A549 (cell line): ENCODE measurements at regions not wholly inside any gene's neighbourhood (a gene's known extent, or its start where the extent isn't known, plus 50 kb on each side); places are given as distances from the start of the nearest gene placed in this dataset.

ENCODE experiments used
- ATAC-seq, 2 experiments: fragments of 200-7000 bp in 1 of 2; fragments of >200 bp in 1 of 2; cut with Nextera tagmentation in 1 of 2; cut with Tn5 transposase in 1 of 2; 3 replicates each; pipeline versions ENCODE4 v1.8.0 to v1.9.1; 2018 to 2020; ENCODE audit warnings: mild to moderate bottlenecking in 1 of 2, moderate library complexity in 1 of 2
- CTCF ChIA-PET: fragments of 300-600 bp; sonication (Branson Sonifier 250); formaldehyde crosslinking; extraction: SDS; loops from one replicate; lab custom pipeline; 2021; ENCODE audit warnings: antibody characterized with exemption, inconsistent platforms; lab: Yijun Ruan, JAX
- POLR2A ChIA-PET: fragments of 350-600 bp; formaldehyde crosslinking; extraction: SDS; loops from one replicate; lab custom pipeline; 2021; ENCODE audit warnings: antibody characterized with exemption, inconsistent platforms; lab: Yijun Ruan, JAX
- DNase-seq, 2 experiments: peaks; one replicate each; pipeline versions ENCODE4 v3.0.0 to v3.0.0-alpha.2; 2011 to 2016; ENCODE audit warnings: low read depth in 1 of 2, low spot score in 1 of 2
- FAIRE-seq: peaks from 2 replicates; lab custom pipeline; 2011; peaks lifted over from hg19 to GRCh38; lab: Jason Lieb, UNC
- H3K27ac ChIP-seq, 2 experiments: fragments of >200 bp; sonication (Bioruptor Twin); formaldehyde crosslinking; 3 replicates each; pipeline ENCODE4 v1.5.1; 2016 to 2017
- H3K4me1 ChIP-seq: fragments of >200 bp; sonication (Bioruptor Twin); formaldehyde crosslinking; 3 replicates; pipeline ENCODE4 v1.6.1; 2016
- H3K4me2 ChIP-seq: fragments of >200 bp; sonication (Bioruptor Twin); formaldehyde crosslinking; 3 replicates; pipeline ENCODE4 v1.6.1; 2016
- H3K4me3 ChIP-seq: fragments of >200 bp; sonication (Bioruptor Twin); formaldehyde crosslinking; 3 replicates; pipeline ENCODE4 v1.5.1; 2016
- H3K9me3 ChIP-seq: fragments of >200 bp; sonication (Bioruptor Twin); formaldehyde crosslinking; 3 replicates; pipeline ENCODE4 v1.6.1; 2016
- BHLHE40 ChIP-seq: IDR thresholded peaks from 2 replicates; pipeline ENCODE4 v1.6.1; 2012; ENCODE audit warnings: low read depth, low read length, inconsistent platforms
- EHF ChIP-seq: fragments of 250-450 bp; sonication (Bioruptor Pico); IDR thresholded peaks from 2 replicates; pipeline ENCODE4 v1.5.0; 2020; ENCODE audit warnings: mild to moderate bottlenecking
- EP300 ChIP-seq, 2 experiments: fragments of >200 bp; sonication (Bioruptor Twin); formaldehyde crosslinking; IDR thresholded peaks; 2 replicates in 1 of 2; 3 replicates in 1 of 2; pipeline ENCODE4 v1.6.1; 2016 to 2017
- ESRRA ChIP-seq: fragments of 150-350 bp; IDR thresholded peaks from 2 replicates; pipeline ENCODE4 v1.6.1; 2014; ENCODE audit warnings: mild to moderate bottlenecking, low read length, borderline replicate concordance
- FOSB ChIP-seq: fragments of 250-450 bp; sonication (Bioruptor Pico); IDR thresholded peaks from 2 replicates; pipeline ENCODE4 v1.5.0; 2020; ENCODE audit warnings: mild to moderate bottlenecking, moderate library complexity
- FOXS1 ChIP-seq: fragments of 250-450 bp; sonication (Bioruptor Pico); IDR thresholded peaks from 2 replicates; pipeline ENCODE4 v1.5.0; 2020; ENCODE audit warnings: mild to moderate bottlenecking, moderate library complexity
- HOXB5 ChIP-seq: fragments of 250-450 bp; sonication (Bioruptor Pico); IDR thresholded peaks from 2 replicates; pipeline ENCODE4 v1.5.0; 2020; ENCODE audit warnings: mild to moderate bottlenecking, moderate library complexity
- JUN ChIP-seq, 2 experiments: fragments of >200 bp; sonication (Bioruptor Twin); formaldehyde crosslinking; IDR thresholded peaks; 2 replicates in 1 of 2; 3 replicates in 1 of 2; pipeline ENCODE4 v1.6.1; 2016 to 2017
- KDM5A ChIP-seq: fragments of 200-600 bp; sonication (generic); IDR thresholded peaks from 2 replicates; pipeline ENCODE4 v1.6.1; 2016; ENCODE audit warnings: antibody characterized with exemption, mild to moderate bottlenecking
- MAZ ChIP-seq: fragments of 150-350 bp; IDR thresholded peaks from 2 replicates; pipeline ENCODE4 v1.6.1; 2014; ENCODE audit warnings: antibody characterized with exemption, low read depth, low read length, borderline replicate concordance
- MYC ChIP-seq: IDR thresholded peaks from 2 replicates; pipeline ENCODE4 v1.6.1; 2012; ENCODE audit warnings: mild to moderate bottlenecking, inconsistent platforms, low read length, improper control_type of control experiment, borderline replicate concordance
- NPAS2 ChIP-seq: fragments of 250-450 bp; sonication (Bioruptor Pico); IDR thresholded peaks from 2 replicates; pipeline ENCODE4 v1.8.0; 2022; ENCODE audit warnings: mild to moderate bottlenecking, moderate library complexity, borderline replicate concordance
- NR3C1 ChIP-seq: fragments of >200 bp; sonication (Bioruptor Twin); formaldehyde crosslinking; IDR thresholded peaks from 3 replicates; pipeline ENCODE4 v1.6.1; 2017
- RAD21 ChIP-seq, 2 experiments: fragments of >200 bp in 1 of 2; sonication (Bioruptor Twin) in 1 of 2; formaldehyde crosslinking in 1 of 2; IDR thresholded peaks in 1 of 2; conservative IDR thresholded peaks in 1 of 2; 2 replicates in 1 of 2; 3 replicates in 1 of 2; pipeline ENCODE4 v1.6.1; 2012 to 2018; ENCODE audit warnings: inconsistent platforms in 1 of 2
- RARB ChIP-seq: fragments of 250-450 bp; sonication (Bioruptor Pico); IDR thresholded peaks from 2 replicates; pipeline ENCODE4 v1.8.0; 2021; ENCODE audit warnings: mild to moderate bottlenecking, moderate library complexity
- SREBF2 ChIP-seq: fragments of 450-650 bp; IDR thresholded peaks from 2 replicates; pipeline ENCODE4 v1.6.1; 2014; ENCODE audit warnings: mild to moderate bottlenecking, moderate library complexity
- ZC3H11A ChIP-seq: fragments of 450-650 bp; IDR thresholded peaks from 2 replicates; pipeline ENCODE4 v1.6.1; 2014; ENCODE audit warnings: antibody characterized with exemption, mild to moderate bottlenecking
- ZNF302 ChIP-seq: fragments of 250-450 bp; sonication (Bioruptor Pico); IDR thresholded peaks from 2 replicates; pipeline ENCODE4 v1.9.0; 2021; ENCODE audit warnings: inconsistent platforms, mild to moderate bottlenecking, moderate library complexity
- ZSCAN20 ChIP-seq: fragments of 250-450 bp; sonication (Bioruptor Pico); IDR thresholded peaks from 2 replicates; pipeline ENCODE4 v1.8.0; 2022; ENCODE audit warnings: mild to moderate bottlenecking, moderate library complexity
- WGBS: methylation state at CpG from one replicate; pipeline ENCODE4 v1.1.6; 2017; ENCODE audit errors: missing lambda C conversion rate; 5-methylcytosine and 5-hydroxymethylcytosine counted together
- TF ChIP-seq, protein P1 (sequence below): fragments of >200 bp; sonication (Bioruptor Twin); formaldehyde crosslinking; IDR thresholded peaks from 3 replicates; pipeline ENCODE4 v1.5.1; 2016
- TF ChIP-seq, protein P2 (sequence below): fragments of 200-600 bp; sonication (generic); IDR thresholded peaks from 2 replicates; pipeline ENCODE4 v1.6.1; 2016; ENCODE audit warnings: antibody characterized with exemption, mild to moderate bottlenecking, moderate library complexity
- TF ChIP-seq, protein P3 (sequence below): fragments of >200 bp; sonication (Bioruptor Twin); formaldehyde crosslinking; IDR thresholded peaks from 3 replicates; pipeline ENCODE4 v1.6.1; 2016
- TF ChIP-seq, protein P4 (sequence below): fragments of 250-450 bp; sonication (Bioruptor Pico); IDR thresholded peaks from 2 replicates; pipeline ENCODE4 v1.5.0; 2020; ENCODE audit warnings: low read depth, mild to moderate bottlenecking, moderate library complexity

DNA sequence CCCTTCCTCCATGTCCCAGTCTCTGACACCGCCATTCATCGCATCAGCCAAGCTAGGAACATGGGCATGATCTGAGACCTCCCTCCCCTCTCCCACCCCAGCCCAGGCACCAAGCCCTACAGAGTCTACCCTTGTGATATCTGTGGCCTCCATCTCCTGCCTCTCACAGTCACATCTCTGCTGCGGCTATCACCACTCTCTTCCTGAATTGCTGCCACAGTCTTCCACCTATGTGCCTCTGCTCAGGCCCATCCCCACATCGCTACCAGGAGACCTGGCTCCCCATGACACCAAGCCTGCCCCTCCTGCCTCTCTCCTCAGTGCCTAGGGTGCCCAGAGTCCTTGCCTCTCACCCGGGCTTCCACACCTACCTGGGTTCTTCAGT is 82.7 kb upstream of the BCAR3 start:
- Histone ChIP-seq H3K9me3 (no peaks in the 10 kb centered on the region), H3K4me3 (no peak overlapping the region), H3K4me2 (no peak overlapping the region), H3K27ac (peak overlapping the region in 1 of 2 experiments; percentile 35; a peak in 2 of 6 replicates), H3K4me1 (peaks cover under 1% of the 10 kb centered on the region; the same call in 2 of the 3 replicates)
- 91% methylated on average over 5 of the region's 5 CpGs for WGBS
- ChIA-PET CTCF (interaction anchor here (0.5 to 1.3 kb wide), 2 partner anchors 9 to 24 kb away, joined by 3 read pairs; no protein-coding TSS in a partner anchor), POLR2A (no interaction called here)
- no peak for FAIRE-seq
- no peak for DNase-seq
- TF ChIP-seq, protein P1, sequence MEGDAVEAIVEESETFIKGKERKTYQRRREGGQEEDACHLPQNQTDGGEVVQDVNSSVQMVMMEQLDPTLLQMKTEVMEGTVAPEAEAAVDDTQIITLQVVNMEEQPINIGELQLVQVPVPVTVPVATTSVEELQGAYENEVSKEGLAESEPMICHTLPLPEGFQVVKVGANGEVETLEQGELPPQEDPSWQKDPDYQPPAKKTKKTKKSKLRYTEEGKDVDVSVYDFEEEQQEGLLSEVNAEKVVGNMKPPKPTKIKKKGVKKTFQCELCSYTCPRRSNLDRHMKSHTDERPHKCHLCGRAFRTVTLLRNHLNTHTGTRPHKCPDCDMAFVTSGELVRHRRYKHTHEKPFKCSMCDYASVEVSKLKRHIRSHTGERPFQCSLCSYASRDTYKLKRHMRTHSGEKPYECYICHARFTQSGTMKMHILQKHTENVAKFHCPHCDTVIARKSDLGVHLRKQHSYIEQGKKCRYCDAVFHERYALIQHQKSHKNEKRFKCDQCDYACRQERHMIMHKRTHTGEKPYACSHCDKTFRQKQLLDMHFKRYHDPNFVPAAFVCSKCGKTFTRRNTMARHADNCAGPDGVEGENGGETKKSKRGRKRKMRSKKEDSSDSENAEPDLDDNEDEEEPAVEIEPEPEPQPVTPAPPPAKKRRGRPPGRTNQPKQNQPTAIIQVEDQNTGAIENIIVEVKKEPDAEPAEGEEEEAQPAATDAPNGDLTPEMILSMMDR: no peak
- TF ChIP-seq JUN (IDR thresholded peaks at IDR 0.05): no peak
- no peak for TF ChIP-seq RARB (CRISPR knock-in tag)
- no peak for TF ChIP-seq EP300 (IDR thresholded peaks at IDR 0.05)
- TF ChIP-seq FOSB (CRISPR knock-in tag): no peak
- no peak for TF ChIP-seq EHF (CRISPR knock-in tag)
- TF ChIP-seq, protein P2, sequence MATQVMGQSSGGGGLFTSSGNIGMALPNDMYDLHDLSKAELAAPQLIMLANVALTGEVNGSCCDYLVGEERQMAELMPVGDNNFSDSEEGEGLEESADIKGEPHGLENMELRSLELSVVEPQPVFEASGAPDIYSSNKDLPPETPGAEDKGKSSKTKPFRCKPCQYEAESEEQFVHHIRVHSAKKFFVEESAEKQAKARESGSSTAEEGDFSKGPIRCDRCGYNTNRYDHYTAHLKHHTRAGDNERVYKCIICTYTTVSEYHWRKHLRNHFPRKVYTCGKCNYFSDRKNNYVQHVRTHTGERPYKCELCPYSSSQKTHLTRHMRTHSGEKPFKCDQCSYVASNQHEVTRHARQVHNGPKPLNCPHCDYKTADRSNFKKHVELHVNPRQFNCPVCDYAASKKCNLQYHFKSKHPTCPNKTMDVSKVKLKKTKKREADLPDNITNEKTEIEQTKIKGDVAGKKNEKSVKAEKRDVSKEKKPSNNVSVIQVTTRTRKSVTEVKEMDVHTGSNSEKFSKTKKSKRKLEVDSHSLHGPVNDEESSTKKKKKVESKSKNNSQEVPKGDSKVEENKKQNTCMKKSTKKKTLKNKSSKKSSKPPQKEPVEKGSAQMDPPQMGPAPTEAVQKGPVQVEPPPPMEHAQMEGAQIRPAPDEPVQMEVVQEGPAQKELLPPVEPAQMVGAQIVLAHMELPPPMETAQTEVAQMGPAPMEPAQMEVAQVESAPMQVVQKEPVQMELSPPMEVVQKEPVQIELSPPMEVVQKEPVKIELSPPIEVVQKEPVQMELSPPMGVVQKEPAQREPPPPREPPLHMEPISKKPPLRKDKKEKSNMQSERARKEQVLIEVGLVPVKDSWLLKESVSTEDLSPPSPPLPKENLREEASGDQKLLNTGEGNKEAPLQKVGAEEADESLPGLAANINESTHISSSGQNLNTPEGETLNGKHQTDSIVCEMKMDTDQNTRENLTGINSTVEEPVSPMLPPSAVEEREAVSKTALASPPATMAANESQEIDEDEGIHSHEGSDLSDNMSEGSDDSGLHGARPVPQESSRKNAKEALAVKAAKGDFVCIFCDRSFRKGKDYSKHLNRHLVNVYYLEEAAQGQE: no peak
- no peak for TF ChIP-seq RAD21 (conservative IDR thresholded peaks at IDR 0.05 in 1 of 2, IDR thresholded peaks at IDR 0.05 in 1 of 2)
- no peak for TF ChIP-seq KDM5A
- TF ChIP-seq ZC3H11A: no peak
- TF ChIP-seq NPAS2 (CRISPR knock-in tag): no peak
- TF ChIP-seq, protein P3, sequence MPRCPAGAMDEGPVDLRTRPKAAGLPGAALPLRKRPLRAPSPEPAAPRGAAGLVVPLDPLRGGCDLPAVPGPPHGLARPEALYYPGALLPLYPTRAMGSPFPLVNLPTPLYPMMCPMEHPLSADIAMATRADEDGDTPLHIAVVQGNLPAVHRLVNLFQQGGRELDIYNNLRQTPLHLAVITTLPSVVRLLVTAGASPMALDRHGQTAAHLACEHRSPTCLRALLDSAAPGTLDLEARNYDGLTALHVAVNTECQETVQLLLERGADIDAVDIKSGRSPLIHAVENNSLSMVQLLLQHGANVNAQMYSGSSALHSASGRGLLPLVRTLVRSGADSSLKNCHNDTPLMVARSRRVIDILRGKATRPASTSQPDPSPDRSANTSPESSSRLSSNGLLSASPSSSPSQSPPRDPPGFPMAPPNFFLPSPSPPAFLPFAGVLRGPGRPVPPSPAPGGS: no peak
- TF ChIP-seq ZNF302 (CRISPR knock-in tag): no peak
- TF ChIP-seq MYC: no peak
- no peak for TF ChIP-seq FOXS1 (CRISPR knock-in tag)
- TF ChIP-seq HOXB5 (CRISPR knock-in tag): no peak
- no peak for TF ChIP-seq SREBF2
- TF ChIP-seq ESRRA: no peak
- TF ChIP-seq ZSCAN20 (CRISPR knock-in tag): no peak
- no peak for ATAC-seq

DNA sequence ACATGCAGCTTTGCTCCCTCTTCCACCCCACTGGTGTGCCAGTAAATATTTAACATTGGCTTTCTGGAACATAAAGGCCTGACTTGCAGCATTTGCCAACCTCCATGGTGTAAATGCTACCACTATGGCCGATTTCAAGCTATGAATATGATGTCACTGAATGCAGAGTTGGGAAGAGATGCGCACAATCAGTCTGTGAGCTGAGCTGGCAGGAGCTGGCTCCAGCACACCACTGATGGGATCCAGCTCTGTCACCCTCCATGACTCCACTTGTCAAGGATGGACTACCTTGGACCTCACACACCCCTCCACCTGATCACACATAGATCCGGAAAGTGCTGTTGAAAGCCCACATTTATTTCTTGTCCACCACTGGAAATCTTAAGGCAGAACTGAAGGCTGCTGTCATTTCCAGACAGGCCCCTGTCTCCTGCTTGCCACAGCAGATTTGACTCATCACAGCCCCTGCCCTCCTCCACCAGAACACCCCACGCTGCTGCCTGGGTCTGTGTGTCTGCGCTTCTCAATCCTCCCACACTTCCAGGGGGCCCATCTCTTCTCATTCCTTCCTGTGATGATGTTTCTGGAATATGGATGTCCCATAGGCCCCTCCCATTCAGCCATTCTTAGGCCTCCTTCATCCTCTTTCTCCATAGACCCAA is 82.2 kb upstream of the BCAR3 start:
- peaks cover 6% of the 10 kb centered on the region; the same call in 2 of the 3 replicates for H3K4me1 ChIP-seq
- POLR2A ChIA-PET: no interaction called here
- no peak overlapping the region for H3K4me3 ChIP-seq
- peak overlapping the region in 1 of 2 experiments; percentile 26; a peak in 1 of 6 replicates for H3K27ac ChIP-seq
- CTCF ChIA-PET: interaction anchor here (0.5 to 1.3 kb wide), 2 partner anchors 9 to 24 kb away, joined by 3 read pairs; no protein-coding TSS in a partner anchor
- H3K9me3 ChIP-seq: no peaks in the 10 kb centered on the region
- 96% methylated on average over 4 of the region's 5 CpGs for WGBS
- no peak overlapping the region for H3K4me2 ChIP-seq
- DNase-seq (no peak), ATAC-seq (no peak), FAIRE-seq (no peak)
- TF ChIP-seq BHLHE40 (no peak), NR3C1 (no peak), KDM5A (no peak), MAZ (no peak)
- TF ChIP-seq, protein P4, sequence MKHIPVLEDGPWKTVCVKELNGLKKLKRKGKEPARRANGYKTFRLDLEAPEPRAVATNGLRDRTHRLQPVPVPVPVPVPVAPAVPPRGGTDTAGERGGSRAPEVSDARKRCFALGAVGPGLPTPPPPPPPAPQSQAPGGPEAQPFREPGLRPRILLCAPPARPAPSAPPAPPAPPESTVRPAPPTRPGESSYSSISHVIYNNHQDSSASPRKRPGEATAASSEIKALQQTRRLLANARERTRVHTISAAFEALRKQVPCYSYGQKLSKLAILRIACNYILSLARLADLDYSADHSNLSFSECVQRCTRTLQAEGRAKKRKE (CRISPR knock-in tag): no peak
- TF ChIP-seq, all 56 proteins: peak for 0
